GM12872 (cell line): ENCODE measurements at regions not wholly inside any gene's neighbourhood (a gene's known extent, or its start where the extent isn't known, plus 50 kb on each side); places are given as distances from the start of the nearest gene placed in this dataset.

ENCODE experiments used
- TF ChIP-seq, protein P1 (sequence below): IDR thresholded peaks from 3 replicates; pipeline ENCODE4 v1.5.1; 2011; ENCODE audit warnings: low read depth, mild to moderate bottlenecking, low read length, moderate library complexity; ENCODE audit not compliant: insufficient read depth

DNA sequence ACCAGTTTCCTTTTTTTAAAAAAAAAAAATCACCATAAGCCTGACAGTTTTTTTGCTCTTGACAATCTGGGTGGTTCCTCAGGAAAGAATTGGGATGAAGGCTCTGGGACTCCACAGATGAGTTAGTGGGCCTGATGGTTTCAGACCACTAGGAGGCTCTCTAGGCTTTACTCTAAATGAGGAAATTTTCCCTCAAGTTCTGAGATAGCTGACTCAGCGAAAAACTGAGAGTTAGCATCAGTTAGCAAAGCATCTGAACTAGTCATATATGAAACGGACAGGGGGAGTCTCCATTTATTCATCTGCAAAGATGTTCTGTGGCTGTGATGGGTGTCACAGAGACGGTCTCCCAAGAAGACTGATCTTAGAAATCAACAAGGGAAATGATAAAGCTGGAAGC, 314.3 kb upstream of the OR4E1 start:
- TF ChIP-seq, protein P1, sequence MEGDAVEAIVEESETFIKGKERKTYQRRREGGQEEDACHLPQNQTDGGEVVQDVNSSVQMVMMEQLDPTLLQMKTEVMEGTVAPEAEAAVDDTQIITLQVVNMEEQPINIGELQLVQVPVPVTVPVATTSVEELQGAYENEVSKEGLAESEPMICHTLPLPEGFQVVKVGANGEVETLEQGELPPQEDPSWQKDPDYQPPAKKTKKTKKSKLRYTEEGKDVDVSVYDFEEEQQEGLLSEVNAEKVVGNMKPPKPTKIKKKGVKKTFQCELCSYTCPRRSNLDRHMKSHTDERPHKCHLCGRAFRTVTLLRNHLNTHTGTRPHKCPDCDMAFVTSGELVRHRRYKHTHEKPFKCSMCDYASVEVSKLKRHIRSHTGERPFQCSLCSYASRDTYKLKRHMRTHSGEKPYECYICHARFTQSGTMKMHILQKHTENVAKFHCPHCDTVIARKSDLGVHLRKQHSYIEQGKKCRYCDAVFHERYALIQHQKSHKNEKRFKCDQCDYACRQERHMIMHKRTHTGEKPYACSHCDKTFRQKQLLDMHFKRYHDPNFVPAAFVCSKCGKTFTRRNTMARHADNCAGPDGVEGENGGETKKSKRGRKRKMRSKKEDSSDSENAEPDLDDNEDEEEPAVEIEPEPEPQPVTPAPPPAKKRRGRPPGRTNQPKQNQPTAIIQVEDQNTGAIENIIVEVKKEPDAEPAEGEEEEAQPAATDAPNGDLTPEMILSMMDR: peak; percentile 48

DNA sequence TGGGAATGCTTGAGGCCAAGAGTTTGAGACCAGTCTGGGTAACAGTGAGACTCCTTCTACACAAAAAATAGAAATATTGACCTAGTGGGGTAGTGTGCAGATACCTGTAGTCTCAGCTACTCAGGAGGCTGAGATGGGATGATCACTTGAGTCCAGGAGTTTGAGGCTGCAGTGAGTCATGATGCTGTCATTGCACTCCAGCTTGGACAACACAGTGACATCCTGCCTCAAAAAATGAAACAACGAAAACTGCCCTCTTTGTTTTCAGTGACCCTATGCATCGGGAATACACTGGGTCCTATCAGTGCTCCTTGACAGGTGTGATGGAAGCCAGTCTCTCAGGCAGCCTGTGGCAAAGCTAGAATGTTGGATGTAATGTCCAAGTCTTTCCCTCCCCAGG, 311.5 kb upstream of the OR4E1 start:
- TF ChIP-seq, protein P1: no peak

DNA sequence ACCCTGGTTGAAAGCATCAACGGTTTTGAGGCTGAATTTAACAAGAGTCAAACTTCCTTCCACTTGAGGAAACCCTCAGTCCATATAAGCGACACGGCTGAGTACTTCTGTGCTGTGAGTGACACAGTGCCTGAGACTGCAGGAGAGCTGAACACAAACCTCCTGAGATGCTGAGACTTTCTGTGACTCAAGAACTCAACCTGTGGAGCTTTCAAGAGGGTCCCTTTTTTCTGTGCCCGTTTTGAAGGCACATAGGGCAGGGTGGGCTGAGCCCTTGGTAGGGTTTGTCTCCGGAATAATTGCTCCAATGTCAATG, 305.3 kb upstream of the OR4E1 start:
- TF ChIP-seq, protein P1: no peak

DNA sequence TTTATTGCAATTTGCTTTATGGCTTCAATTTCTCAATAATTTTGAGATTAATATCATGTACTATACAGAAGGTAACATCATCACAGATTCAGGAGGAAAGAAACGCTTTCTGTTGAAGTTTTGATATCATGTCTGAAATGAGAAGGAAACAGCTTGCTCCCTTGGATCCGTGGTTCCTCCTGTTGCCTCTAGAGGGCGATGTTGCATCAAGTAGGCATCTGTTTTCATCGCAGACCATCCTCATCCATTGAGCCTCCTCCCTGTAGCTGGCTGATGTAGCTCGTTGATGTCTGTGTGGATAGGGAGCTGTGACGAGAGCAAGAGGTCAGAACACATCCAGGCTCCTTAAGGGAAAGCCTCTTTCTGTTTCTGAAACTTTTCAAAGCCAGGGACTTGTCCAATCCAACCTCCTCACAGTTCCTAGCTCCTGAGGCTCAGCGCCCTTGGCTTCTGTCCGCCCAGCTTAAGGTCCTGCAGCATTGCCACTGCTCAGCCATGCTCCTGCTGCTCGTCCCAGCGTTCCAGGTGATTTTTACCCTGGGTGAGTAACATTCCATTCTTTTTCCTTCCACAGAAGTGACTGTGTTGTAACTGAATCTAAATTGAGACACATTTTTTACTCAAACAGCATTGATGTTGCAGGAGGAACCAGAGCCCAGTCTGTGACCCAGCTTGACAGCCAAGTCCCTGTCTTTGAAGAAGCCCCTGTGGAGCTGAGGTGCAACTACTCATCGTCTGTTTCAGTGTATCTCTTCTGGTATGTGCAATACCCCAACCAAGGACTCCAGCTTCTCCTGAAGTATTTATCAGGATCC, 304.8 kb upstream of the OR4E1 start:
- TF ChIP-seq, protein P1: peak; percentile 97

DNA sequence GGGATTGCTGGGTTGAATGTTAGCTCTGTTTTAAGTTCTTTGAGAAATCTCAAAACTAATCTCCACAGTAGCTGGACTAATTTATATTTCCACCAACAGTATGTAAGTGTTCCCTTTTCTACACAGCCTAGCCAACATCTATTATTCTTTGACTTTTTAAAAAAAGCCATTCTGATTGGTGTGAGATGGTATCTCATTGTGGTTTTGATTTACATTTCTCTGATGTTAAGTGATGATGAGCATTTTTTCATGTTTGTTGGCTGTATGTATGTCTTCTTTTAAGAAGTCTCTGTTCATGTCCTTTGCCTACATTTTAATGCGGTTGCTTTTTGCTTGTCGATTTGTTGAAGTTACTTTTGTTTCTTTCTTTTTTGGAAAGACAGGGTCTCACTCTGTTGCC, 301.1 kb upstream of the OR4E1 start:
- TF ChIP-seq, protein P1: no peak

DNA sequence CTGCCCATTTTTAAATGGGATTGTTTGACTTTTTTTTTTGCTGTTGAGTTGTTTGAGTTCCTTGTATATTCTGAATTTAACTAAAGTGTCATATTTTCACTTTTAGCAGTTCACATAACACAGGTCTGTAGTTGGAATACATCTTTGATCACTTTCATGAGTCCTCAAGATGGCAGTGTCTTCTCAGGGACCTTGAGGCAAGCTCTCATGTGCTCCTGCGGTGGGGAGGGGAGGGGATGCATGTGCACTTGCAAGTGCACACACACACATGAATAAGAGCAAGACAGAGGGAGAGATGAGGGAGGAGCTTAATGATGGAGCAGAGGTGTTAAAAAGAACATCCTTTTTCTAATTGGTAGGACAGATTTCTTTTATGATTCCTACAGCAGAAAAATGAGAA, 291.4 kb upstream of the OR4E1 start:
- TF ChIP-seq, protein P1: no peak

DNA sequence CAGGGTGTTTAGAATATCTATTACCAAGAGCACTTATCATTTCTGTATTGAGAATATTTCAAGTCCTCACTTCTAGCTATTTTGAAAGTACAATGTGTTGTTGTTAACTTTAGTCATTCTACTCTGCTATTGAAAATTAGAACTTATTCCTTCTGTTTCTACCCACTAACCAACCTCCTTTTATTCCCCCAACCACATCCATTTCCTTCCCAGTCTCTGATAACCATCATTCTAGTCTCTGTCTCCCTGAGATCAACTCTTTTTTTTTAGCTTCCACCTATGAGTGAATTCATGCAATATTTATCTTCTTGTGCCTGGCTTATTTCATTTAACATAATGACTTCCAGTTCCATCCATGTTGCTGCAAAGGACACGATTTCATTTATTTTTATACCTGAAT, 290.6 kb upstream of the OR4E1 start:
- TF ChIP-seq, protein P1: no peak

DNA sequence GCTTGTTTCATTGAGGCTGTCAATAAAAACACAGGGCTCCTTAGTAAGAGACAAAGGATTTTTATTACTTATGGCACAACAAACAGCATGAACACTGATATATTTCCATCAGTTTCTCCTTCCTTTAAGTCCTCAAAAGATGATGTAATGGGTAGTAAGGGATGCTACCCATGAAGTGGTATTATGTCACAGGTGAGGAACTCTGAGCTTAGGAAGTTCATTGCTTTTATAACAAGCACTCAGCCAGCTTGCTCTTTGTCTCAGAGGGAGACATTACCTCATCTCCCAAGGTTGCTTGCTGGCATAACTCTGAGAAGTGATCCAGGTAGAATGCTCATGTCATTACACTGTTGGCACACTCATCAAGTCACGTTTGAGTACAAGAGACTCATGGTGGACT, 287.0 kb upstream of the OR4E1 start:
- TF ChIP-seq, protein P1: no peak
